ENCODE measurements at regions not wholly inside any gene's neighbourhood (a gene's known extent, or its start where the extent isn't known, plus 50 kb on each side); places are given as distances from the start of the nearest gene placed in this dataset.

DNA sequence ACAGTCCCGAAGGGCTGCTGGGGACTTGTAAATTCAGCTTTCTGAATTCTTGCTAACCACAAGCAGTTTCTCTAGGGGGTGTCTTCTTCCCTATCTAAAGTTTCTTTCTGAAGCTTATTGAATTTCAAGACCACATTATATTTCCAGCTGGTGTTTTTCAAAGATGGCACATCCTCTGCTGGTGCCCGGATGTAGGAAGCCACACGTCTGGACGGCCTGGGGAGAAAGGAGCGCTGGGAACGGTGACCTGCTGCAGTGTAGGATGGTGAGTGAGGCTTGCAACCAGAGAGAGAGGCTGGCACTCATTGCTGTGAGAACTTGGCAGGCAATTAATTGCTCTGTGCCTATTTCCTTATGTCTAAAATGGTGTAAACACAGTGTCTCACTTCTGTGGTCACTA lies 776.4 kb downstream of the TYW1 start:
- no peak for DNase-seq

DNA sequence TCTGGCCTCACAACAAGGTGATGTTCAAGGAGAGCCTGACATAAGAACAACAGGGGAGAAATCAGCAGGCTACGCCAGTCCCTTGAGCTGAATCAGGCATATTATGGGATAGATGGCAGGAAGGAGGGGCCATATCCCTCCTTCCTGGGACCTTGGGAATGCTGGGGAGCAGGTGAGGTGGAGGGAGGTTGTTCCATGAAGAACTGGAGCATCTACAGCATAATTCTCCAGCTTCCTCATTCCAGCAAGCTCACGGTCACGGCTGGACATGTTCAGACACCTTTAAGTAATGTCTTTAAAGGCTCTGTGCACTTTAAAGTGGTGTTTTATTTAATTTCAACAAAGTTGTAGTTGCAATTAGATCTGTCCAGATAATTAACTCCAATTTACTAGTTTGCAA lies 780.5 kb downstream of the TYW1 start:
- no peak for DNase-seq

DNA sequence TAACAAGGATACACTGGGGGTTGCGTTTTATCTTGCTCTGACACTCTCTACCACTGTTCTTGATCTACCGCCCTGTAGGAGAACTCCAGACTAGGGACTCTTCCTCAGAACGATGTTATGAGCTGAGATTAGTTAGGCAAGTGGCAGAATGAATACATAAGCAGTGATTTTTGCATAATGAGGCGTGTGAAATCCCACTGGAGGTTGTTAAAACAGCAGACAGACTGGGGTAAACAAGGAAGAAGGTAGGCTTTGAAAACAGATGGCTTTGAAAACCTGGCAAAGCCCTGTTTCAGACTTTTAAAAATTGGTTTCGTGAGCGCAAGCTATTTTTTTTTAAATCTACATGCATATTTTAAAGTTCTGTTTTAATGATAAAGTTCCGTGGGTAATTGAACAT lies 785.2 kb downstream of the TYW1 start:
- no peak for DNase-seq

DNA sequence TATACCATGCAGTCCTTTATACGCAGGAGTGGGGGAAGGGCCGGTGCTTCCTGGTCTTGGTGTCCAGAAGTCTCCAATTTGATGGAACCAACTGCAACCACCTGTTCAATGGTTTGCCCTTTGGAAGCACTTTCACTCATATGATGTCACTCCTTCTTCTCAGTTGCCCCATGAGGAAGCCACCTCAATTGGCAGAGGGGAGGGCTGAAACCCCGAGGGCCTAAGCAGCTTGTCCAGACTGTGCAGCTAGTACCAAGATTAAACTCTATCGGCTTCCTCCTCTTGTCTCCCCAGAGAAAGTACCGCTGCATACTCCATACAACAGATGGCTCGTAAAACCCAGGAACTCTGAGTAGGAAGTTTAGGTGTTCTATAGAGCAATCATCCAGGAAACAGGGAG lies 789.4 kb downstream of the TYW1 start:
- DNase-seq, result no peak

DNA sequence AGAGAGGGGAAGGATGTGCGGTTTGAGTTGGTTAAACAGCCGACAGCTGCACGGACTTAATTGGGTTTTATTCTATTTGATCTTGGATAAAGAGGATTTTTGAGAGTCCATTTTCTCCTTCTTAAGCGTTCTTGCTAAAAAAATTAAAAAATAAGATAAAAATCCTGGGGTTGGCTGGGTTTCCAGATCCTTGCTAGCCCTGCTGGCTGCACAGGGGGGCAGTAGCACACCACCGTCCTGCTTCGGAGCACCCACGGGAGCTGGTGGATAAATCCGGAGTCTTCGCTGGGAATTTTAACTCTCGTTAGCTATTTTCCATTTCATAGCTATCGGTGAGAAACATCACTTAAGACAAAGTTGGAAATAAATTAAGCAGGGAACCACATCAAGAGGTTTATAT lies 792.0 kb downstream of the TYW1 start:
- DNase-seq, result no peak

DNA sequence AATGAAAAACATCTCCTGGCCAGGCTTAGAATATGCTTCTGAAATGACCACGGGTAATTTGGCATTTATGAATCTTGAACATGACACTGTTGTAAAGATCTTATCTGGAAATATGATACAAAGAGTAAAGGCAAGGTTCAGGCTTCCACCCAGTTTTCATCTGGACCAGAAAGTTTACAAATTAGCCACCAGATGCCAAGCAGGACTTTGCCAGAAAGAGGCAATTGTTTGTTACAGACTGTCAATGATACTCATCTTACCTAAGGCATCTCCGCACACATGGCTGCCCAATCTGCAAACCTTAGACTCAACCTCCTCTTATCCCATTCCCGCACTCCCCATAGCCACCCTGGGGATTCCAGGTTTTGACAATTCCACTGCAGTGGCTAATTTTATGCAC lies 795.3 kb downstream of the TYW1 start:
- no peak for DNase-seq

DNA sequence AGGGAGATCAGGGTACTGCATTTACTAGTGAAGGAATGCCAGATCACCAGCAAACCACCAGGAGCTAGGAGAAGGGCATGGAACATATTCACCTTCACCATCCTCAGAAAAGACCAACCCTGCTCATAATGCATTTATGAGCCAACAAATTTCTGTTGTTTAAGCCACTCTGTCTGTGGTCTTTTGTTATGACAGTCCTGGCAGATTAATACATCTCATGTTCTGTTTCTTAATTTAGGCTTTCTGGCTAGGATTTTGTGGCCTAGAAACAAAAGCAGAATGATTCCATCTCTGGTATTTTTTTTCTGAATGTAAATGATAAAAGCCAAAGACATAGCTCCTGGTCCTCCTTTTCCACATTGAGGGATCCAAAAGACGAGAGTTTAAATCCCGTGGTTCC lies 797.9 kb downstream of the TYW1 start:
- DNase-seq, result no peak

DNA sequence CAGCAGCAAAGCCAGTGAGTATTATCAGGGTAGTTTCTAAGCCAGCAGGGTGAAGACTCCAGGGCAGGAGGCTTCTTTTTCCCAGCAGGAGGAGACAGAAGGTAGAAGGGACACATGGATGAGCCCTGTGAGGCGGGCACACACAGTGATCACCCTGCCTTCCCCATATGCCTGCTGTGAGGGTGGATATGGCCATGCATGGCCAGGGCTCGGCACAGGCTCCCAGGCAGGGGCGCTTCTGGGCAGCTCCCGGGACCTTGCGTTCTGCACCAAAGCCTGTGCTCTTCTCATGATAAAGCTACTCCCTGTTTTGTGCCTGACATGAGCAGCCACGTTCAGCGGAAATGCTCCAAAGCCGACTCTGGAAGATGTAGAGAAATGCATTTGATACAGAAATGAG lies 807.2 kb downstream of the TYW1 start:
- DNase-seq, result no peak

DNA sequence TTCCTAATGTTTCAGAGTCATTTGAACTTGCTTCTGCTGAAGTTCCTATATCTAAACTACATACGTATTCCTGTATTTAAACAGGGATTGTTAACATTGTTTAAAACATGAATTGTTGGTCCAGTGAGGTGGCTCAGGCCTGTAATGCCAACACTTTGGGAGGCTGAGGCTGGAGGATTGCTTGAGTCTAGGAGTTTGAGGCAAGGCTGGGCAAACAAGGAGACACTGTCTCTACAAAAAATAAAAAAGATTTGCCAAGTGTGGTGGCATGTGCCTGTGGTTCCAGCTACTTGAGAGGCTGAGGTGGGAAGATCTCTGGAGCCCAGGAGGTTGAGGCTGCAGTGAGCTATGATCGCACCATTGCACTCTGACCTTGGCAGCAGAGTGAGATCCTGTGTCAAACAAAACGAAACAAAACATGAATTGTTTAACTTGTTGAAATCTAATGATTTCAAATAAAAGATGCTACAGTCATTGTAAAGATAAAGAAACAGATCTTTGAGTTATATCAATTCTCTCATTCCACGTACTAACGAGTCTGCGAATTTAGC lies 809.4 kb downstream of the TYW1 start:
- DNase-seq, result no peak

DNA sequence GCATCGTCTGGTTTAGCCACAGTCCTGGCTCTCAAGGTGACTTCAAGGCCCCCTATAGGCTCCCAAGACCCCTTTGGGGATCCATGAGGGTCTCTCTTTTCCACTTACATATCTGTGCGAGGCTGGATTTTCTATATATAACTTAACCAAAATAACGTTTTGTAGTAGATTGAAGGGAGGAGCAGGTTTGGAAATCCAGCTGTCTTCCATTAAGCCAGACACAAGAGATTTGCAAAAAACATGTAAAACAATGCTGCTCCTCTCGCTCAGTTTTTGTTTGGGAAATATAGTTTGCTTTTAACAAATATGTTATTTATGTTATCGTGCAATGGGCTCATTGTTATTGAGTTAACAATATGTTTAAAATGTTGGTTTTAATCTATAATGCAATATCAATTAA lies 811.2 kb downstream of the TYW1 start:
- no peak for DNase-seq

DNA sequence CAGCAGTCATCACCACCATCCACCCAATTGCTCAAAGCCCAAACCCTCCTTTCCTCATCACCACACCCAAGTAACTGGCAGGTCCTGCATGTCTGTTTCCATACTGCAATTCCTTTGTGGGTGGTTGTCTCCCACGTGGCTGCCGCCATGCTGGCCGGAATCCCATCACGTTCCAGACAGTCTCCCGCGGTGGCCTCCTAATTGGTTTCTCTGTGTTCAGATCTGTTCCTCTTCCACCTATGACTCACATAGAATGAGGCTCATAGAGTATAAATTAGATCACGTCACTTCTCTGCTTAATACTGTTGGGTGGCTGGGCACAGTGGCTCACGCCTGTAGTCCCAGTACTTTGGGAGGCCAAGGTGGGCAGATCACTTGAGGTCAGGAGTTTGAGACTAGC lies 813.0 kb downstream of the TYW1 start:
- DNase-seq, result no peak

DNA sequence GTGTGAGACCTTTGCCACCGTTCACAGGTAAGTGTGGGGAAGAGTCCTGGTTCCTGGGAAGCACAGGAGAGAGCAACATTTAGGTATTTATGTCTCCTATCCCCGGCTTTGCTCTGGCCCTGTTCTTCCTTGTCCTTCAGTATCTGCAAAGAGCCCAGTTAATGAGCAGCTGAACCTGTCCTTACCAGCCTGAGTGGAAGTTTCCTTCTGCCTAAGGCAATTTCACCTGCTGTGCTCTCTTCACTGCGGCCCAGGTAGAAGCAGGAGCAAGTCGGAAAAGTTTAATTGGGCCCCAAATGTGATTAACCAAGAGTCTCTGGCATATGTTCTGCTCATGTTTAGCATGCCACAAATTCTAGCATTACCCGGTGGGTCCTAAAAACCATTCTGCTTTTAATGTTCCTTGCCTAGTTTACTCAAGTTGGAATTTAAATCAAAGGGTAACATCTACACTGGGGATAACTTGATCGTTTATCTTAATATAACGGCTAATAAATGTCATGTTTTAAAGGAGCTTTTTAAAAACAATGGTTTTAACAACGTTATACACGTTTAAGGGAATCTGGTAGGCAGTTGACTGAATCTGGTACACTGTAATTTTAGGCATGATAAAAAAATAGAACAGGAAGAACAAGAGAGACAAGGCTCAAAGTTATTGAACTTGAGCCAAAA lies 817.1 kb downstream of the TYW1 start:
- DNase-seq, result no peak

DNA sequence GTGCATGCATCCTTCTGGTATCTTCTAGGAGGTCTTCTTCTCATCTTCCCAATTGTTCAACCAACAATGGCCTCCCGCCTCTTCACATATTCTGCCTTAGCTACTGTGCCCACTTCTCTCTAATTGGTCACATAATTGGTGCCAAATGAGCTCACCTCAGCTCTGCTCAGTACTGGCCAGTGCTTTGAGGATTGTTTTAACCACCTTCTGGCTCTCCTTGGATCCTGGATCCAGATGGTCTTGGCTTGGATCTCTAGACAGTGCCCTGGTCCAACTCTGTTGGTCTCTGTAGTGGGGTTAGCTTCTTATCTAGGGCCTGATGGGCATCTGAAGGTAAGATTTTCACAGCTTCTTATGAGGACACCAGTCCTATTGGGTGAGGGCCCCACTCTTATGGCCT lies 820.8 kb downstream of the TYW1 start:
- no peak for DNase-seq

DNA sequence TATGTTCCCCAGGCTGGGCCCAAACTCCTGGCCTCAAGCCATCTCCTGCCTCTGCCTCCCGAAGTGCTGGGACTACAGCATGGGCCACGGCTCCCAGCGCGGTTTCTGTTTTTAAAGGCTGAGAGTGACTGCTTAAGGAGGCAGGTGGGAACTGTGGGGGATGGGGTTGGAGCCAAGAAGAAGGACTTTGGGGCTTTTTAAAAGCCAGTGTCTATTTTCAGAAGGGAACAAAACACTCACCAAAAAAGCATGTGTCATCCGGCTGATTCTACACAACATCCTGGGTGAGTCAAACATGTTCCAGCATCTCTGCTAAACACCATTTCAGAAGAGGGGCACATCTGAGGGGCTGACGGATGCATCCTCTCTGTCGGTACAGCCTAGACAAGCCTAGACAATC lies 824.5 kb downstream of the TYW1 start:
- DNase-seq, result no peak

DNA sequence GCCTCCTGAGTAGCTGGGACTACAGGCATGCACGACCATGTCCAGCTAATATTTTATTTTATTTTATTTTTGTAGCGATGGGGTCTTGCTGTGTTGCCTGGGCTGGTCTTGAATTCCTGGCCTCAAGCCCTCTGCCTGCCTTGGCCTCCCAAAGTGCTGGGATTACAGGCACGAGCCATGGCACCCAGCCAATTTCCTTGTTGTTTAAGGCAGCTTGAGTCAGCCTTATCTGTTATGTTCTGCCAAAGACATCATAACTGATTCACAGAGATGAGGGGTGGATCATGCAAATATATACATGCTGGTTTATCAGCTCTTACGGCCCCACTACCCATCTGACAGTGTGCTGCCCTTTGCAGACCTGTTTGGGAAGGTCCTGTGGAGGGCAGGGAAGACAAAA lies 826.7 kb downstream of the TYW1 start:
- no peak for DNase-seq

DNA sequence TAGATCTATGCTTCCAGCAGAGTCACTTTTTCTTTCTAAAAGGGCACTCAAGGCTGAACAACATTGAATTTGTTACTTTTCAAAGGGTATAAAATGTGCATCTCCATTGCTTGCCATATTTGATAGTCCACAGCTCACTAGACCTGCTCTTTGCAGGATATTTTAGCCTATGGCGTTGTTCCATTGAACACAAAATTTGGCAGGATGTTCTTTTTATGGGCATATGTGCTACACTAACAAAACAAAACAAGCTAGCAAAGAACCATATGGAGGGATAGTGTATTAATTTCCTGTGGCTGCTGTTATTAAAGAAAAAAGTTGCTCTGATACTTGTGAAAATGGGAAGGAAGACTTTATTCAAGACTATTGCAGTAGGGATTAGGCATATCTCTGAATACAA lies 828.7 kb downstream of the TYW1 start:
- no peak for DNase-seq

DNA sequence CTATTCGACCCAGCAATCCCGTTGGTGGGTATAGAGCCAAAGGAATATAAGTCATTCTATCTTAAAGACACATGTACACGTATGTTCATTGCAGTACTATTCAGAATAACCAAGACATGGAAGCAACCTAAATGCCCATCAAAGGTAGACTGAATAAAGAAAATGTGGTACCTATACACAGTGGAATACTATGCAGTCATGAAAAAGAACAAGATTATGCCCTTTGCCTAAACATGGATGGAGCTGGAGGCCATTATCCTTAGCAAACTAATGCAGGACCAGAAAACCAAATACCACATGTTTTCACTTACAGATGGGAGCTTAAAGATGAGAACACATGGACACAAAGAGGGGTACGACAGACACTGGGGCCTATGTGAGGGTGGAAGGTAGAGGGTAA lies 845.3 kb downstream of the TYW1 start:
- no peak for DNase-seq

DNA sequence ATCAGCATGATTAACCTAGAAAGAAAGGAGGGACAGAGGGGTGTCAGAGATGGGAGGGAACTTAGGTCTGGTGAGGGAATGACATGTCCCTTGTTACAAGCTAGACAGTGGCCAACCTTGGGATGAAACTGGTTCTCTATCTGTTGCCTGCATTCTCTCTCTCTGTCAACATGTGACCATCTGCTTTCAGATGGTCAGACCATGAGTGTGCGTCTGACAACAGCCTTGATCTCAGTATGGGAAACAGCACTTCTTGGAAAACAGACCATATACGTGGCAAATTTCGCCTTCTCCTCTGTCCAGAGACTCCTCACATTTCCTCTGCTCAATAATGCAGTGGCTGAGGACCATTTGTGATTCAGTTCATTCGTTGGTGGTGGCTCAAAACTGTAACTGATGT lies 845.9 kb downstream of the TYW1 start:
- DNase-seq, result no peak

DNA sequence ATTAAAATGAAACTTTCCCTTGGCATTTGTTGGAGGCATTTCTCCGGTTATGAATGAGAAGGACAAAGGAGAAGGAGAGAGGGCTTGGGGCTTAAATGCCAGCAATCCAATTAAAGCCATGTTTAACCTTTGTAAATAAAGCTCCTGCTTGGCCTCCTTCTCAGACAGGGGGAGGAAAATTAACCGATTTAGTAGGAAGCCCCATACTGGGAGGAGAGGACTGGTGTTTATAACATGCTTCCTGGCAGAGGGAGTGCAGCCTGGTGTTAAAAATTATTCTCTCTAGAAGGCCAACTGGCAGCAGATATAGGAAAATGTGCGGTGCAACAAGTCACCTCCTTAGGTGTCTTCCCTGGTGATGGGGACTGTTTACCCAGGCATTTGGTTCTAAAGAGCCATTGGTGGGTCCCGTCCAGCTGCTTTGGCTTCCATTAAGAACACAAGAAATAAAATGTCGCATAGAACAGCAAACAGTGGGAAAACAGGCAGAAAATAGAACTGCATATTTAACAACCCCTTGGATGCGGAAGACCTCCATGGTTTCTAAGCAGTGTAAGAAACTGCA lies 846.5 kb downstream of the TYW1 start:
- no peak for DNase-seq

DNA sequence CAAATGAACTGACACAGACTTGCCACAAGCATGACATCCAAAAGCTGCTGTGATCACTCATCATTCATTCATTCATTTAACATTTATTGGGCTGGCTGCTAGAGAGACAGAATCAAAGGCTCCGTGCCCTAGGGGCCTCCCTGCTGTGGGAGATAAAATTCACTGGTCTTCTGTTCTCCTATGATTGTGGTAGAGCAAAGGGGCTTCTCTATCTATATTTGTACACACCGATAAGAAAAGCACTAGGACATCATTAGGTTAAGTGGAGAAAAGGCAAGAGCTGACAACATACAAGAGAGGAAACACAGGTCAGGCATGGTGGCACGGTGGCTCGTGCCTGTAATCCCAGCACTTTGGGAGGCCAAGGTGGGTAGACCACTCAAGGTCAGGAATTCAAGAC lies 847.0 kb downstream of the TYW1 start:
- DNase-seq, result no peak

DNA sequence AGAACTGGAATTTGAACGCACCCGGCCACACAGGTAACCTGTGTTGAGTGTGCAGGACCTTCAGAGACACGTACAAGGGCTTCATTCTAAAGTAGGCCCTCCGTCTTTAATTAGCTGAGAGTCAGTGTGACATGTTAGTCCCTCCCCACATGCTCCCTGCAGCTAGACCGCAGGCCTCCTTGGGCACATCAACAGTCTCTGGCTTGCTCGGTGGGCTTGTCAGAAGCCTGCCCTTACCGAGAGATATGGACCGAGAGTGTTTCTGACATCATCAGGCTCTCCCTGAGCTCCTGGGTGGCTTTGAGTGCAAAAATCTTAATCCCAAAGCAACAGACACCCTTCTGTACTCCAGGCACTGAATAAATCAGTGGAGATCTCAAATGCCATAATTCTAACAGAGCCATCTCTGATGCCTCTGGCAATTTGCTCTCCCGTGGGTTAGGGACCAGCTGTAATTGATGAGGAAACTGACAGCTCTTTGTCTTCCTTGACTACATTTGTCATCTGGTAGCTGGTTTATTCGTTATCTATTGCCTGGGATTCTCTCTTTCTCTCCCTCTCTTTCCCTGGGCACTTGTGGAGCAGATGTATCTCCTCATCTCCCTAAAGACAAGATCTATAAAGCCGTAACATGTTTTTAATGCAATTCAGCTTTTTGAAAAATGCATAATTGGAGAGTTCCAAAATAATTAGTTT lies 850.6 kb downstream of the TYW1 start:
- DNase-seq, result no peak

DNA sequence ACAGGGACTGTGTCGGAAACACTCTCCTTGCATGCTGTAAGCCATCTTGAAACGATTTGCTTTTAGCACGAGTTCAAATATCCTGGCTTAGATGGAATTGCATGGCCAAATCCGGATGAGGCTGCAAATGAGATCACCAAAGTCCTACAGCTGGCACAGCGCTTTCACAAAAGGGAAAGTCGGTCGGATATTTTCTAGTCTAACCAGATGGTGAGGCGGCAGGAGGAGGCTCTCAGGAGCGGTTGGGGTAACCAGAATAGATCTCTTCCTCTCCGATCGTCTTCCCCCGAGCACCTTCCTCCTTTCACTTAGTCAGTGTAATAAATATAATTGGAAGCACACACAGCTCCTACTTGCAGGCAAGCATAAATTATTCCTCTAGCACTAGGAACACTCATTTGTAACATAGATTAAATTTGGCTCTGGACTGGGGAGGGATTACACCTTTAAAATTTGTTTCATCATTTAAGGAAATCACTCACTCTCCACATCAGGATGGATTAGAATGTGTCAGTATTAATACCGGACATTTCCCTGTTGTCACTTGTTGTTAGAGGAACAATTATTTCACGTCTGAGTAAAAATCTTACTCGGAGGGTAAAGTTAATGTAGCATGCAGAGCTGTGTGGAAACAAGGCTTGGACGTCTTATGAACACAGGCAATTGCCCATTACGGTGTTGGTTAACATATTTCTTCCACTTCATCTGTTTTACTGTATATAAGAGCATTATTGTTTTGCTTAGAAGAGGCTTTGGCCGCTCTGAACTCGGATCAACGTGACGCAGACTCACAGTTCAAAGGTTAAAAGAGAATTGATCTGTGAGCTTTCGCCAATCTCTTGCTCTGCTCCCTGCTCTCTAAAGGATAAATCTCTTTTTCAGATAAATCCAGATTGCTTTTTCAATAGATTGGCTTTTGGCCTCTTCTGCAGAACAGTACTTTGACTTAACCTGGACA lies 857.9 kb downstream of the TYW1 start:
- no peak for DNase-seq

DNA sequence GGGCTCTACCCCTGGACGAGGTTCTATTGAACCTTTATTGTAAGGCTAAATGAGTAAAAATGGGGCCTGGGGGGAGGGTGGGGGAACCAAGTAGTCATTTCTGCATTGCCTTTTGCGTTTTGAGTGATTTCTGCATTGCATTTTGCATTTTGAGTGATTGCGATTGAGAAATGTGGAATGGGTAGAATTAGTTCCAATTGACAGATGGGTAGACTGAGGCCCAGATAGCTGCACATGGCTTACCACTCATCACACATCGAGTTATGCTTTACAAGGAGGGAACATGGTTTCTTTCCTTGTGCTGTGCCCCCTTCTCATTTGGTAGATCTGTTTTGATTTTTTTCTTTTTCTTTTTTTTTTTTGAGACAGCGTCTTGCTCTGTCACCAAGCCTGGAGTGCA lies 858.7 kb downstream of the TYW1 start:
- no peak for DNase-seq

Measured in effector CD4-positive, alpha-beta T cell (primary cell).